Aorta (tissue), 5 donors: ENCODE measurements at regions not wholly inside any gene's neighbourhood (a gene's known extent, or its start where the extent isn't known, plus 50 kb on each side); places are given as distances from the start of the nearest gene placed in this dataset.

Experiments used
- ATAC-seq: fragments of 200-7000 bp; cut with Tn5 transposase; one replicate; pipeline ENCODE4 v1.9.1; 2022; ENCODE audit warnings: moderate library complexity; ENCODE audit not compliant: low FRiP score
- DNase-seq, 2 donors: peaks; one replicate each; pipeline ENCODE4 v3.0.0-alpha.2; 2020
- H3K27ac ChIP-seq, 2 donors: one replicate each; pipeline ENCODE4 v1.5.1; 2013; ENCODE audit warnings: low read length in 2 of 2, mild to moderate bottlenecking in 2 of 2, moderate library complexity in 2 of 2, control low read depth in 1 of 2, inconsistent platforms in 1 of 2, low read depth in 1 of 2
- H3K27me3 ChIP-seq, 2 donors: one replicate each; pipeline ENCODE4 v1.6.1; 2013; ENCODE audit warnings: control low read depth in 1 of 2, low read length in 1 of 2, mild to moderate bottlenecking in 1 of 2, moderate library complexity in 1 of 2; ENCODE audit not compliant: insufficient read depth in 2 of 2, control insufficient read depth in 1 of 2
- H3K36me3 ChIP-seq, 2 donors: one replicate each; pipeline ENCODE4 v1.6.1; 2013; ENCODE audit warnings: control low read depth in 1 of 2, low read length in 1 of 2, mild to moderate bottlenecking in 1 of 2; ENCODE audit not compliant: insufficient read depth in 2 of 2, control insufficient read depth in 1 of 2
- H3K4me1 ChIP-seq, 2 donors: one replicate each; pipeline ENCODE4 v1.6.1; 2013; ENCODE audit warnings: low read length in 2 of 2, control low read depth in 1 of 2, mild to moderate bottlenecking in 1 of 2, moderate library complexity in 1 of 2; ENCODE audit not compliant: insufficient read depth in 2 of 2, control insufficient read depth in 1 of 2
- H3K4me3 ChIP-seq, 2 donors: one replicate each; pipeline ENCODE4 v1.5.1; 2013; ENCODE audit warnings: low read length in 2 of 2, control low read depth in 1 of 2, mild to moderate bottlenecking in 1 of 2
- H3K9me3 ChIP-seq: one replicate; pipeline ENCODE4 v1.6.1; 2013; ENCODE audit warnings: mild to moderate bottlenecking, low read length; ENCODE audit not compliant: control insufficient read depth
- WGBS, 2 donors: extraction: QIAGEN DNeasy Blood & Tissue Kit; methylation state at CpG; one replicate each; pipeline ENCODE4 v1.1.7; 2013; 5-methylcytosine and 5-hydroxymethylcytosine counted together
- intact Hi-C, 2 donors: fragments of 100-400 bp; cut with DNase I; formaldehyde crosslinking; loops; one replicate each; pipeline versions ENCODE4 v1.14.2 to v1.15.0; 2022
- donor health status: healthy with polysubstance abuse.
- donor health status: Bipolar disorder and iron deficiency.
- donor health status: DM: no; HTN: no; CAD: no.
- donor health status: DM: no; HTN: no; CAD: no.
- donor health status: DM: yes; HTN: yes; CAD: no.

DNA sequence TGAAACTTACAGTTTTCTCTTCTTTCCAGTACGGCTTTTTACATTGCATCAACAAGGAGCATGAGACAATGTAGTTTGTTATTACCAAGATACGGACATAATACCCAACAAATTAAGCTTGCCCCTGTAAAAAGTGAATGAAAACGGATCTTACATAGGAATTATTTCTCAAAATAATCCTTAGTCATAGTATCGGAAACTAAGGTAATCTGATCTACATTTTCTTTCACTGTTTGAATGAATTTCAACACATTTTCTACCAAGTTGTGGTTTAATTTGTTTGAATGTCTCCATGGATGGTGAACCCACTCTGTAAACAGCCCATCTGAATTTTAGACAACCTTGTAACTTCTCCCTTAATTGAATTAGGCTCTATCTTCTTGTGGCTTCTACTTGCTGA is 90.5 kb downstream of the INHBA start:
- intact Hi-C loops = no loop called here
- DNase-seq (no peak), ATAC-seq (no peak)
- Histone ChIP-seq H3K36me3 (no peaks in the 10 kb centered on the region), H3K4me3 (no peak overlapping the region), H3K27ac (no peak overlapping the region), H3K27me3 (no peaks in the 10 kb centered on the region), H3K4me1 (no peaks in the 10 kb centered on the region), H3K9me3 (no peaks in the 10 kb centered on the region)
- 96 to 98% methylated on average over 4 of the region's 4 CpGs for WGBS, 2 donors

DNA sequence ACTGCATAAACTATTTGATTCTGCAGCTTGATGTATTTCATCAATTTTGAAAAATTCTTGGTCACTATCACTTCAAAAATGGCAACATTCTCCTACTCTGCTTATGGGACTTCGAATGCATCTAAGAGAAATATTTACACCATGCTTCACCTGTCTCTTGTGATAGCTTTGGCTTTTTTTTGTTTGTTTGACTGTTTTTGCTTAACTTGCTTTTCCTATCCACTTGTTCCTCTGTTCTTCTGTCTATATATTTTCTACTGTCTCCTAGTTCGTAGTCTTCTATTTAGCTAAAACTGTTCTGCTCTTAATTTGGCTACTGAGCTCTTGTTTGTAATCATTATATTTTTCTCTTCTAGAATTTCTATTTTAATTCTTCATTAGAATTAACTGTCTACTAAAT is 94.4 kb downstream of the INHBA start:
- Histone ChIP-seq H3K4me3 (no peak overlapping the region), H3K9me3 (no peaks in the 10 kb centered on the region), H3K27ac (no peak overlapping the region), H3K27me3 (no peaks in the 10 kb centered on the region), H3K4me1 (no peaks in the 10 kb centered on the region), H3K36me3 (no peaks in the 10 kb centered on the region)
- DNase-seq (no peak), ATAC-seq (no peak)
- intact Hi-C loops = no loop called here
- WGBS, 2 donors = 97% methylated on average over 2 of the region's 2 CpGs

DNA sequence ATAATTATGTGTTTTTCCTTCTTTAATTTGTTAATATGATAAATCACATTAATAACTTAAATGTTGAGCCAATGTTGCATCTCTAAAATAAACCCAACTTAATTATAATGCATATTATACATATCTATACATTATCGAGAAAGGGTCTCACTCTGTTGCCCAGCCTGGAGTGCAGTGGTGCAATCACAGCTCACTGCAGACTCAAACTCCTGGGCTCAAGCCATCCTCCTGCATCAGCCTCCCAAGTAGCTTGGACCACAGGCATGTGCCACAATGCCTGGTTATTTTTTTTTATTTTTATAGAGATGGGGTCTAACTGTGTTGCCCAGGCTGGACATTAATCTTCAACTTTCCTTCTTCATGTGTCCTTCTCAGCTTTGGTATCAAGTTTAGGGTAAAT is 98.9 kb downstream of the INHBA start:
- Histone ChIP-seq H3K27me3 (no peaks in the 10 kb centered on the region), H3K4me1 (no peaks in the 10 kb centered on the region), H3K27ac (no peak overlapping the region), H3K9me3 (no peaks in the 10 kb centered on the region), H3K36me3 (no peaks in the 10 kb centered on the region), H3K4me3 (no peak overlapping the region)
- intact Hi-C loops = no loop called here
- DNase-seq = no peak
- 96 to 100% methylated on average over 1 of the region's 1 CpG for WGBS, 2 donors
- no peak for ATAC-seq

DNA sequence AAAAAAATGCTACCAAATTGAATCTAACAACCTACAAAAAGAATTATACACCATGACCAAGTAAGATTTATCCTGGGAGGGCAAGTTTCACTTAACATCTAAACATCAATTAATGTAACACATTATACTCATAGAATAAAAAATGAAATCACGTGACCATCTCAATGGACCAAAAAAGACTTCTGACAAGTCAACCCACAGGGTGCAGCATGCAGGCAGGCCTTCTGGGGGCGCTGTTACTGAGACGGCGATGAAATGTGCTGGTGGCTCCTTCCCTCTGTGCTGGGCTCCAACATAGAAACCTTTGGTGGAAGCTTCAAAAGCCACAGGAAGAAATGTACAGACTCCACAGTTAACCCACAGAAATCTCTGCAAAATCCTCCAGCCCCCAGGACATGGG is 103.1 kb downstream of the INHBA start:
- WGBS, 2 donors = 72% methylated on average over 4 of the region's 4 CpGs
- Histone ChIP-seq H3K27me3 (no peaks in the 10 kb centered on the region), H3K4me1 (no peaks in the 10 kb centered on the region), H3K9me3 (peaks cover 1% of the 10 kb centered on the region), H3K27ac (no peak overlapping the region), H3K36me3 (no peaks in the 10 kb centered on the region), H3K4me3 (no peak overlapping the region)
- no peak for ATAC-seq
- intact Hi-C loops = no loop called here
- DNase-seq = no peak

DNA sequence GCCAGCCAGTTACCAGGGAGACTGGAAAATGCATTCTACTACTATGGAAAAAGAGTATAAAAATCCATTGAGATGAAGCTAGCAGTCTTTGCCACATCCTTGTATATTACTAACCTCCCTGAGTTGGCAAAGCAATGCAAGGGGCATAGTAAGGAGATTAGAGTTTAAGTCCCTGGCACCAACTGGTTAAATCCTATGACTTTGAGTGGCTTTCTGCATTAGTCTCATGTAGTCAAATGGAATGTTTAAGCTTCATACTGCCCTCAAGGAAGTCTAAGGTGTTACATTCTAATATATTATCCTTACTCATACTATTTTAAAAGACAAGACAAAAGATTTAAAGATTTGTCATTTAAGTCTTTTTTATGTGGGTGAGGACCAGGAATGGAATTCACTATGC is 110.1 kb downstream of the INHBA start:
- Histone ChIP-seq H3K36me3 (no peaks in the 10 kb centered on the region), H3K27ac (no peak overlapping the region), H3K4me3 (no peak overlapping the region), H3K4me1 (no peaks in the 10 kb centered on the region), H3K9me3 (peaks cover 5% of the 10 kb centered on the region), H3K27me3 (no peaks in the 10 kb centered on the region)
- no peak for ATAC-seq
- intact Hi-C loops = no loop called here
- no peak for DNase-seq

DNA sequence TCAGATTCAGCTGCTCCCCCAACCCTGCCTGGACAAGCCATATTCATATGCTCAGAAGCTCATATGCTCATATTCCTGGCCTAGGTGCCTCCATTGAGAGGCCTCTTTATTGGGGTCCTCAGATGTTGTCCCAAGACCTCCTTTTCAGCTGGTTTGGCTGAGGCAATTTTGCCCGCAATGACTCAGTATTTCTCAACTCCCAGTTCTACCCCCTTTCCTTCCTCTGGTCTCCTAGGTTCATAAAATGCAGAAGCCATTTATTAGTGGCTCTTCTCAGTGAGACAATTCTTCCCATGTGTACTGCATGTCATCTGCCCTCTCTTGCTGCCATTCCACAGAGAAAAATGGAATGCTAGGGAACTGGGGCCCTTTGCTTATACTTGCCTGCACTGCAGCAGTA is 110.7 kb downstream of the INHBA start:
- H3K27me3 ChIP-seq = no peaks in the 10 kb centered on the region
- WGBS, 2 donors = 93 to 95% methylated on average over 1 of the region's 1 CpG

DNA sequence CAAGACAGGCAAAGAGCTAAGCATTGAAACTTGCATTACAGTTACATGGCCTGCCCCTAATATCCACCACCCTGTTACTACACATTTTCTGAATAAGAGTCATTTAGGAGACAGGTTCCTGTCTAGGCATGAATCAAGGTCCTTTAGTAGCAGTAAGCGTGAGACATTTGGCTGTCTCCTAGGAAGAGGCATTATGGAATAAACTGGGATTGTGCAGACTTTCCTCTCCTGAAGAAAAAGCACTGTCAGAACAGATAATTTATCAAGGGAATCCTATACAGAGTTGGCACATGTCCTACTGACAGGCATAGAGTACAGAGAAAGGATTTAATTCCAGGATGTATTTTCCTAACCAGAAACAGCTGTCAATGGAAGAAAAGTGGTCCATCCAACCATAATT is 111.9 kb downstream of the INHBA start:
- intact Hi-C loops = no loop called here
- peaks cover 5% of the 10 kb centered on the region for H3K9me3 ChIP-seq
- H3K27ac ChIP-seq = no peak overlapping the region
- H3K36me3 ChIP-seq = no peaks in the 10 kb centered on the region
- ATAC-seq (no peak), DNase-seq (no peak)
- no peaks in the 10 kb centered on the region for H3K27me3 ChIP-seq
- H3K4me3 ChIP-seq = no peak overlapping the region
- no peaks in the 10 kb centered on the region for H3K4me1 ChIP-seq
- WGBS, 2 donors = 97 to 100% methylated on average over 1 of the region's 1 CpG

More for the DNA sequence above, 110.7 kb downstream of the INHBA start:
- no peak for DNase-seq
- Histone ChIP-seq H3K4me1 (no peaks in the 10 kb centered on the region), H3K27ac (no peak overlapping the region), H3K4me3 (no peak overlapping the region), H3K36me3 (no peaks in the 10 kb centered on the region), H3K9me3 (peaks cover 5% of the 10 kb centered on the region)
- intact Hi-C loops = no loop called here
- ATAC-seq = no peak

DNA sequence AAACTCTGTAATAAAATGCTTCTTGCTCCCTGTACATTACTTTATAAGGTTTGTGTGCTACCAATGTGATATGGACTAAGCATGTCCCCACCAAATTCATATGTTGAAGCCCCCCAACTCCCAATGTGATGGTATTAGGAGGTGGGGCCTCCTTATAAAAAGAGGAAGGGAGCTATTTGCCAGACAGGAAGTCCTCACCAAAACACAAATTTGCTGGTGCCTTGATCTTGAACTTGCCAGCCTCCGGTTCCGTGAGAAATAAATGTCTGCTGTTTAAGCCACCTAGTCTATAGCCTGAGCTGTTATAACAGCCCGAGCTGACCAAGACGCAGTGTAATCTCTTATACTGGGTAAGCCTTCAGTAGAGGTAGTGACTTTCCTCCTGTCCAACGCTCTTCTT is 114.5 kb downstream of the INHBA start:
- H3K27me3 ChIP-seq = no peaks in the 10 kb centered on the region
- intact Hi-C loops = no loop called here
- no peaks in the 10 kb centered on the region for H3K36me3 ChIP-seq
- 95 to 96% methylated on average over 5 of the region's 5 CpGs for whole genome bisulfite sequencing, 2 donors
- no peak overlapping the region for H3K4me3 ChIP-seq
- no peaks in the 10 kb centered on the region for H3K4me1 ChIP-seq
- no peak for ATAC-seq
- H3K9me3 ChIP-seq = peaks cover 3% of the 10 kb centered on the region
- DNase-seq = no peak
- no peak overlapping the region for H3K27ac ChIP-seq

DNA sequence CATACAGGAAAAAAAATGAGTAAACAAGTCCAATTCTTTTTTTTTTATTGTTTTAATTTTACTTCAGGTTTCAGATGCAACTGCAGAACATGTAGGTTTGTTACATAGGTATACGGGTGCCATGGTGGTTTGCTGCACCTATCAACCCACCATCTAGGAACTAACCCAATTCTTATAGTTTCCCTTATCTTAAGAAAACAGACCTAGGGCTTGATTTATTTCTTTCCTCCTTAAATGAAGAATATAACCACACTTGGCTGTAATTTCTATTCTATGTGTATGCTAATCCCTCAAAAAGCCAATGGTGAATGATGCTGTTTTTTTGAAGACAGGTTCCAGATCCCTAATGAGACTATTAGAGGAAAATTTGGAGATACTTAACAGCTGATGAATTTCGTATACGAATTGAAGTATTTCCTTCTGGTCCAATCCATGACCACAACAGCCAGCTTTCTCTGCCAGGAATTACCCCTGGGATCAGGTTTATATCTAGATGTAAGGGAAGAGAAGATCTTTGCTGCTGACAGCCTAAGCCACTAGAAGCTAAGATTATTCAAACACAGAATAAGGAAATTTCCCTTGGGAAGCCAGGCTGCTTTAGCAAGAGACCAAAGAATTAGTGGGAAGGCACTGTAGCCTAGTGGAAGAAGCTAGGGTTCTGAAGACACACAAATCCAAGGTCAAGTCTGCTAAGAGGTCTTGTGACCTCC is 115.8 kb downstream of the INHBA start:
- ATAC-seq (no peak), DNase-seq (no peak)
- Histone ChIP-seq H3K36me3 (no peaks in the 10 kb centered on the region), H3K27me3 (no peaks in the 10 kb centered on the region), H3K9me3 (peaks cover 2% of the 10 kb centered on the region), H3K27ac (no peak overlapping the region), H3K4me3 (no peak overlapping the region), H3K4me1 (no peaks in the 10 kb centered on the region)
- intact Hi-C loops = no loop called here
- 77 to 82% methylated on average over 3 of the region's 3 CpGs for WGBS, 2 donors
